NCI-H1436 treated with DMSO at 0.1 percent for 48 hours (cell line): ENCODE measurements at regions not wholly inside any gene's neighbourhood (a gene's known extent, or its start where the extent isn't known, plus 50 kb on each side); places are given as distances from the start of the nearest gene placed in this dataset.

Source experiments
- DNase-seq: peaks from one replicate; lab custom pipeline; 2025; lab: John Stamatoyannopoulos, UW

GRCh38 chr12:19015285-19015684 lies 114.2 kb upstream of the PLEKHA5 start:
- no peak for DNase-seq

DNA sequence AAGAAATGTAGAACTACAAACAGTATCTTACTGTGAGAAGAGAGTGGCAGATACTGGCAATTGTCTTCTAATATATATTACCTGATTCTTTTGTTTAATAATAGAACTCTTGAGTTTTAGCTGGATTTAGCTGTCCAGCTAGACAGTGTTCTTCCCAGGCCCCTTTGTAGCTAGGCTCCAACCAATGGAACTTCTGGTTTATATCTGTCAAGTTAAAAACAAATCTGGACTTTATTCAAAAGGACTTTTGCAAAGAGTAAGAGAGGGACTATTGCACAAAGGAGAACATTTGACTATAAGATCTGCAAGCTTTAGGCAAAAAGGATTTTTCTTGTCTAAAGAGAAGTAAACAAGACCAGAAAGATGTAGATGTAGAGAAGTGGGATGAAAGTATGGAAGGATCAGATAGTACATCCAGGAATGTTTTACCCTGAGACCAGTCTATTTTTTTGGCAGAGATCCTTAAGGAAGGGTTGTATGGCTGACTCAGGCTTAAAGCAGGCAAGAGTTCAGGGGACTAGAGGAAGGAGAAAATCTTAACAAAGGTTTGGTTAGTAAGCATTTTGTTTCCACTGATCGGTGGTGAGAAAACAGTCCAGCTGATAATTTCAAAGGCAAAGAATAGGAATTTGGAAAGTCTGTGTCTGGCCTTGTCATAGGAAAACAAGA lies 111.1 kb upstream of the PLEKHA5 start:
- no peak for DNase-seq

DNA sequence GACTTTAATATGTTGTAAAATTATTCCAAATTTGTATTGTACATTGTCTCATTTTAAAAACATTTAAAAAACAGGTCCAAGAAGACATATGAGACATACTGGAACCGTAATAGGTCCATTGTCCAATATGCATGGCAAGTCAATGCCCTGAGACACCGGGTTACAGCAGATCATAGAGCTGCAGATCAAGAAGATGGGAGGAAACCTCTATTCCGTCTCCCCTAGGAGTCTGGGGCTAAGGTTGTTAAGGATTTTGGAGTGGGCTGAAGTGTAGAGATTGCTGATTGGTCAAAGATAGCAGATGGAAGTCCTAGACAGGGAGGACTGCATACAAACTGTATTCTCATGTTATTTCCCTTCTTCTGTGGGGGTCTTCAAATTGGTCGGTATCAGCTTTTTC lies 108.3 kb upstream of the PLEKHA5 start:
- DNase-seq, result no peak

- no peak for DNase-seq
These were observed 107.9 kb upstream of the PLEKHA5 start for GRCh38 chr12:19021646-19022045.

DNA sequence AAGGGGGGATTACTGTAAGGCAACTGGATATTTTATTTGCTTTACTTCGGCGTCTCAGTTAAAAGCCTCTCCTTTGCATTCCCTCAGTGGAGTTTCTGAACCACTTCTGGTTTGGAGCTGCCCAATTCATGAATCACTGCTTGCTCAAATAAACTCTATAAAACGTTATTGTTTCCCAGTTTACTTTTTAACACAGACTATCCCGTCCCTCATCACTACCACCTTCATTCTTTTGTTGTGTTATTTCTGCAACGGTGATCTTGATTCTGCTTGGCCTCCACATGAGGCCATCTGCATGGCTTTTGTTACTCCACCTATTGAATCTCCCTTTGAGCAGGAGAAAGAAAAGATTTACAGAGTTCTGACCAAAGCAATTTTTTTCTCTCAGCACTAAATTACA lies 104.0 kb upstream of the PLEKHA5 start:
- DNase-seq, result no peak

- DNase-seq, result no peak
These were observed 103.5 kb upstream of the PLEKHA5 start for GRCh38 chr12:19026034-19026433.

DNA sequence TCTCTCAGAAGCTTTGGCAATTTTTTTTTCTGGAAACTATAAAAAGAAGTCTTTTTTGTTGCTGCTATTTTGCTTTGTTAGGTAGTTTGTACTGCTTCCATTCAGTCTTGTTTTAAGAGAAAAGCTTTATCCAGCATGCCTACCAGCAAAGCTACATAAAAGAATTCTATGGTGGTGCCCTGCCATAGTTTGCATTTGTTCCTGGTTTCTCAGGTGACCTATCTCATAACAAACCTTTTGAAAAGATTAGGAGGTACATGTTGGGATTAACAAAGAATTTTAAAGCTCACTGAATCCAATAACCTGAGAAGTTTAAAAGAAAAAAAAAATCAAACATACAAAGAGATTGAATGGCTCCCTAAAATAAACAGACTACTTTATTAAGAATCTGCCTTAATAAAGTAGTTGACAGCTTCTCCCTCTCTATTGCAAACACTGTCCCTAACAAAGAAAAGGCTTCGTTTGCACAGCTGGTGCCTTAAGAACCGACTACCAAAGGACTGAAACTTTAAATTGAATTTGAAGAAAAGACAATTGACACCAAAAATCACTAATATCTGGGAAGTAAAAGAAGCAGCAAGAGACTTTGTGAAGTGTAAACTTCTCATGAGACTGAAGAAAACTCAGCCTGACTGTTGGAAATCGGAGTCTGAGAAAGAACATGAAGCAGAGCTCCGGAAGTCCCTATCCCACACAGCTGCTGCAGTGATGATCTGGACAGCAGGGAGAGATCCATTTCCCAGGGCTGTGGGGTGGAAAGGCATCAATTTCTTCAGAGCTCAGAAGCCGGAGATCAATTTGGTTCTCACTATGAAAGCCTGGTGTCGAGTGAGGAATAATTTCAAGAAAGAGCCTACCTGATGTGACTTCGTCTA lies 102.7 kb upstream of the PLEKHA5 start:
- no peak for DNase-seq

- DNase-seq, result no peak
These were observed 99.4 kb upstream of the PLEKHA5 start for GRCh38 chr12:19030180-19030579.

DNA sequence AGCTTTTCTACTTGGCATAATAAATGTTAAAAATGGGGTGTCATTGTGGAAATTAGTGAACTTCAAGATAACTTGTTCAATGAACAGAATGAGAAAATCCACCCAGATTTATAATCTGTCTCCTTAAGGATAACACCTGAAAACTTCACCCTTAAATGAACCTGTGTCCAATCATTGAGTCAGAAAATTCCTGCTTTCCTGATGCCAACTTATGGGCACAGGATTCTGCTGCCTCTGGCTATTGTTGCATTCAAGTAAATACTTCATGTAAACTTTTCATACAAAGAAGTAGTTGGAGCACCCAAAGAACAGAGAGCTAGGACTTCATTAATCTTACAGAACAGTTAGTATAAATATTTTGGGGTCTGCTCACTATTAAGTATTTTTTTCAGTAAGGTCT lies 98.9 kb upstream of the PLEKHA5 start:
- no peak for DNase-seq

DNA sequence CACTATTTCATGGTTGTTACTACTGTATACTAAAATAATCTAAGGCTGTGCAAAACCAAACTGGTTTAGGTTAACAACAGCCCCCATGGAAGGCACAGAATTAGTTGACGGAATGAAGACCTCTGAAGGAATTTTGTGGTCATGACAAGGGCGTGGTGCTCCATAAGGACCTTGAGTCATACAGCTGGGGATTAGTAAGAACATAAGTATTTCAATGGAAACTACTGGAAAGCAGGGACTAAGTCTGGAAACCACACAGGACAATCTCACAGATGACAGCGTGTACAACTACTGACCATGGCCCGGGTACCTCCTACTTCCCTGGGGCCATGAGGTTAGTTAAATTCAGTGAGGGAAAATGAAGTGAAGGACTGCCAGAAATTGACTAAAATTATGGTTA lies 98.5 kb upstream of the PLEKHA5 start:
- DNase-seq, result no peak

- DNase-seq, result no peak
These were observed 96.7 kb upstream of the PLEKHA5 start for GRCh38 chr12:19032826-19033225.

- no peak for DNase-seq
These were observed 96.3 kb upstream of the PLEKHA5 start for GRCh38 chr12:19033244-19033643.

DNA sequence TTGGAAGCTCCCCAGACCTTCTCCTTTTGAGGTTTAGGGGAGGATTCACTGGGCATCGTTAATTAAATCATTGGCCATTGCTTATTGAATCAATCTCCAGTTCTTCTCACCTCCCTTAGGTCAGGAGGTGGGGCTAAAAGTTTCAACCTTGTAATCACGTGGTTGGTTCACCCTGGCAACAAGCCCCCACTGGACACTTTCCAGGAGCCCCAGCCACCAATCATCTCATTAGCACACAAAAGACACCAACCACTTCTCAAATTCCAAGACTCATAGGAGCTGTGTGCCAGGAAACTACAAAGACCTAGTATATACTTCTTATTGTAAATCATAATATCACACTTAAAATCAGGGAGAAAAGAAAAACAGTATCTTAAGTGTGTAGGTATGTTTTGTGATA lies 94.6 kb upstream of the PLEKHA5 start:
- no peak for DNase-seq

- DNase-seq, result no peak
These were observed 94.0 kb upstream of the PLEKHA5 start for GRCh38 chr12:19035536-19035935.

GRCh38 chr12:19036673-19037357 lies 92.7 kb upstream of the PLEKHA5 start:
- DNase-seq, result no peak

GRCh38 chr12:19038209-19038608 lies 91.3 kb upstream of the PLEKHA5 start:
- DNase-seq, result no peak

- DNase-seq, result no peak
These were observed 90.0 kb upstream of the PLEKHA5 start for GRCh38 chr12:19039515-19039914.

DNA sequence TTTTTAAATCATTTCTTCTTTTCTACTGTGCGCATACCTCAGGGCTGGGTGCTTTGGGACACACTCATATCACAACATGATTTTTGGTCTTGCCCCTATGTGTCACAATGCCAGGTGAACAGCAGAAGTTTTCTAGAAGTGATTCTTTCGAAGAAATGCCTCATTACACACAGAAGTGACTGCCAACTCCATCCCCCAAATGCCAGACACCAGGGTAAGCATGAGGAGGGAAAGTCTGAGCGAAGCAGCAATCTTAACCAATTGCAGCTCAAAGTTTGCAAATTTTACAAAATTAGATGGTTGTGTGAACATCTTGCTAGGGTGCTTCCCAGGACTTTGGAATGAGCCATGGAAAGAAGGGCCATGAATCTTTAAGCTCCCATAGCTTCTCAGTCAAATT lies 87.3 kb upstream of the PLEKHA5 start:
- DNase-seq, result no peak

DNA sequence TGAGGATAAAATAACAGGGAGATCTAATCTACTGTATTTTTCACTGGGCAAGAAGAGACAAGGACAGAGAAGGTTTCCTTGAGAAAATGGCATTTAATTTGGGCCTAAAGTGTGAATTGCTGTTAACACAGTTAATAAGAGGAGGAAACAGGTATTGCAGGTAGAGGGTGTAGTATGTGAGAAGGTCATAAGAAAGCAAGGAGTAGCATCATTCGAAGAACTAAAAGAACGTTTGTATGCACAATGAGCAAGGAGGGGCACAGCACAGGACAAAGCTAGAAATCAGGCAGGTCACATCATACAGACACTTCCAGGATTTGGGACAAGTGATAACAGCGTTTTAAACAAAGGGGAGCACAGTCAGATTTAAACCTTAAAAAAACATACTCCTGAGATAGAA lies 85.1 kb upstream of the PLEKHA5 start:
- no peak for DNase-seq

DNA sequence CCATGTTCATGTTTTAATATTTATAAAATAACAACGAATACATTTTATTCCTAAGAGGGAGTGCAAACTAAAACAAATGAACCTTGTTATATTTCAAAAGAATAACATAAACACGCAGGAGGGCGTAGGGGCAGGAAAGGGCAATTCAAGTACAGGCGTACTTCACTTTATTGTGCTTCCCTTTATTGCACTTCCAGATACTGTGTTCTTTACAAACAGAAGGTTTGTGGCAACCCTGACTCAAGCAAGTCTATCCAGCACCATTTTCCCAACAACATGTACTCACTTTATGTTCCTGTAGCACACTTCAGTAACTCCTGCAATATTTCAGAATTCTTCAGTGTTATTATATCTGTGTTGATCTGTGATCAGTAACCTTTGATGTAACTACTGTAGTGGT lies 84.6 kb upstream of the PLEKHA5 start:
- no peak for DNase-seq

DNA sequence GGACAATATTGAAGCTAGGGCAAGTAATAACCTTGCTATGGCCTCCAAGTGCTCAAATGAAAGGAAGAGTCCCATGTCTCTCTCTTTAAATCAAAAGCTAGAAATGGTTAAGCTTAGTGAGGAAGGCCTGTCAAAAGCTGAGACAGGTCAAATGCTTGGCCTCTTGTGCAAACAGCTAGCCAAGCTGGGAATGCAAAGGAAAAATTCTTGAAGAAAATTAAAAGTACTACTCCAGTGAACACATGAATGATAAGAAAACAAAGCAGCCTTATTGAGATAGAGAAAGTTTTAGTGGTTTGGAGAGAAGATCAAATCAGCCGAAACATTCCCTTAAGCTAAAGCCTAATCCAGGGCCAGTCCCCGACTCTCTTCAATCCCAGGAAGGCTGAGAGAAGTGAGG lies 84.1 kb upstream of the PLEKHA5 start:
- DNase-seq, result no peak

DNA sequence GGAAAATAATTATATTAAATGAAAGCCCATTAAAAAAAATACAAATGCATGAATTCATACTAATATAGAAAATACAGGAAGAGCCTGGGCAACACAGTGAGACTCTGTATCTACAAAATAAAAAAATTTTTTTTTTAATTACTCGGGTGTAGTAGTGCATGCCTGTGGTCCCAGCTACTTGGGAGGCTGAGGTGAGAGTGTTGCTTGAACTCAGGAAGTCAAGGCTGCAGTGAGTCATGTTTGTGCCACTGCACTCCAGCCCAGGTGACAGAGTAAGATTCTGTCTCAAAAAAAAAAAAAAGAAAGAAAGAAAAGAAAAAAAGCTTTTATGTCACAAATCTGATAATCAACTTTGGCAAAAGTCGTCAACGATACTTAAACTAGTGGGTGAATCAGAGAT lies 80.6 kb upstream of the PLEKHA5 start:
- DNase-seq, result no peak

- DNase-seq, result no peak
These were observed 76.8 kb upstream of the PLEKHA5 start for GRCh38 chr12:19052689-19053088.
